Upper lobe of left lung (tissue), 6 donors: ENCODE measurements at regions not wholly inside any gene's neighbourhood (a gene's known extent, or its start where the extent isn't known, plus 50 kb on each side); places are given as distances from the start of the nearest gene placed in this dataset.

Experiments used
- ATAC-seq, 2 donors: fragments of 200-7000 bp; cut with Tn5 transposase; one replicate each; pipeline ENCODE4 v1.9.1; 2022; ENCODE audit warnings: mild to moderate bottlenecking in 2 of 2, moderate library complexity in 2 of 2; ENCODE audit not compliant: low FRiP score in 2 of 2
- DNase-seq, 2 donors: peaks; one replicate each; pipeline ENCODE4 v3.0.0-alpha.2; 2019 to 2020
- H3K27ac ChIP-seq, 4 donors: fragments of 200-600 bp; sonication (generic); one replicate each; pipeline ENCODE4 v1.5.1; 2016 to 2019
- H3K27me3 ChIP-seq, 4 donors: fragments of 200-600 bp; sonication (generic); one replicate each; pipeline ENCODE4 v1.5.1; 2017 to 2019
- H3K36me3 ChIP-seq, 4 donors: fragments of 200-600 bp; sonication (generic); one replicate each; pipeline ENCODE4 v1.5.1; 2016 to 2019
- H3K4me1 ChIP-seq, 4 donors: fragments of 200-600 bp; sonication (generic); one replicate each; pipeline ENCODE4 v1.5.1; 2018 to 2019
- H3K4me3 ChIP-seq, 4 donors: fragments of 200-600 bp; sonication (generic); one replicate each; pipeline ENCODE4 v1.5.1; 2017 to 2019; ENCODE audit warnings: mild to moderate bottlenecking in 2 of 4, moderate library complexity in 1 of 4
- H3K9me3 ChIP-seq, 4 donors: fragments of 200-600 bp; sonication (generic); one replicate each; pipeline ENCODE4 v1.5.1; 2018 to 2019
- CTCF ChIP-seq, 6 experiments: fragments of 450-650 bp in 4 of 6; fragments of 200-600 bp in 2 of 6; sonication (generic) in 2 of 6; IDR thresholded peaks; one replicate each; pipeline ENCODE4 v1.5.1; 2016 to 2019; ENCODE audit warnings: antibody characterized with exemption in 6 of 6
- EP300 ChIP-seq, 4 donors: sonication (generic); formaldehyde crosslinking; IDR thresholded peaks; one replicate each; pipeline ENCODE4 v1.5.1; 2017; ENCODE audit warnings: antibody characterized with exemption in 4 of 4, control low read depth in 2 of 4
- POLR2A ChIP-seq, 4 donors: fragments of 450-650 bp; IDR thresholded peaks; one replicate each; pipeline ENCODE4 v1.5.1; 2016 to 2017; ENCODE audit warnings: antibody characterized with exemption in 4 of 4, mild to moderate bottlenecking in 2 of 4
- POLR2AphosphoS5 ChIP-seq, 2 donors: sonication (generic); formaldehyde crosslinking; IDR thresholded peaks; one replicate each; pipeline ENCODE4 v1.5.1; 2017; ENCODE audit warnings: antibody characterized with exemption in 2 of 2
- WGBS, 2 donors: methylation state at CpG; one replicate each; pipeline ENCODE4 v1.1.5; 2017 to 2018; 5-methylcytosine and 5-hydroxymethylcytosine counted together
- donor health status: DM: no; HTN: no; CAD: no; lungs with moderate emphysema.
- donor health status: DM: no; HTN: yes; CAD: no; lungs with severe emphysema.

GRCh38 chr2:186339716-186340115 lies 146.3 kb upstream of the ZC3H15 start:
- DNase-seq (no peak), ATAC-seq (no peak)
- no peaks in the 10 kb centered on the region for H3K9me3 ChIP-seq
- no peak overlapping the region for H3K27ac ChIP-seq
- WGBS, 2 donors: 92 to 98% methylated on average over 1 of the region's 1 CpG
- TF ChIP-seq EP300 (IDR thresholded peaks at IDR 0.05): no peak
- no peak for TF ChIP-seq POLR2A (IDR thresholded peaks at IDR 0.05)
- no peak for TF ChIP-seq CTCF (IDR thresholded peaks at IDR 0.05)
- no peak for TF ChIP-seq POLR2AphosphoS5 (IDR thresholded peaks at IDR 0.05)
- no peak overlapping the region for H3K4me3 ChIP-seq
- no peaks in the 10 kb centered on the region for H3K27me3 ChIP-seq
- no peaks in the 10 kb centered on the region for H3K4me1 ChIP-seq
- H3K36me3 ChIP-seq: no peaks in the 10 kb centered on the region

GRCh38 chr2:186342029-186342428 lies 144.0 kb upstream of the ZC3H15 start:
- no peaks in the 10 kb centered on the region for H3K36me3 ChIP-seq
- no peaks in the 10 kb centered on the region for H3K4me1 ChIP-seq
- H3K27me3 ChIP-seq: no peaks in the 10 kb centered on the region
- 93 to 98% methylated on average over 1 of the region's 1 CpG for WGBS, 2 donors
- TF ChIP-seq POLR2A (IDR thresholded peaks at IDR 0.05) (no peak), CTCF (IDR thresholded peaks at IDR 0.05) (no peak), POLR2AphosphoS5 (IDR thresholded peaks at IDR 0.05) (no peak), EP300 (IDR thresholded peaks at IDR 0.05) (no peak)
- ATAC-seq: no peak
- DNase-seq: no peak
- H3K4me3 ChIP-seq: no peak overlapping the region
- no peaks in the 10 kb centered on the region for H3K9me3 ChIP-seq
- no peak overlapping the region for H3K27ac ChIP-seq

DNA sequence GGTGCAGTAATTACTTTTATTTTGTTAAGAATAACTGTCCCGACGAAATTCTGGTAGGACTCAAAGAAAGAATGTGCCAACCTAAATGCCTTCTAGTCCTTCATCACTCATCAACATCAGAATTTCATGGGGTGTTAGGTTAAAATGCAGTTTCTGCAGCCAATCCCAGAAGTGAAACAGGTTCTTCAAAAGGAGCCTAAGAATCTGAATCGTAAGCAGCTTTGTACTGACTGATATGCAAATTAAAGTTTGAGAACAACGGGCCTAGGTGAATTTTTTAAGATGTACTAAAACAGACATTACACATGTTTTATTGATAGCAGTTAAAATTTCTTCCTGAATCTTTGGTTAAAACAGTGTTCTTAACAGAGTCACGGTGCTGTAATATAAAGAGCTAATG lies 140.3 kb upstream of the ZC3H15 start:
- Histone ChIP-seq H3K27ac (no peak overlapping the region), H3K36me3 (no peaks in the 10 kb centered on the region), H3K4me3 (no peak overlapping the region), H3K4me1 (peaks cover 0 to 12% (median 3%) of the 10 kb centered on the region in 4 donors), H3K27me3 (no peaks in the 10 kb centered on the region), H3K9me3 (no peaks in the 10 kb centered on the region)
- 56 to 65% methylated on average over 5 of the region's 5 CpGs for WGBS, 2 donors
- DNase-seq: no peak
- no peak for ATAC-seq
- TF ChIP-seq CTCF (IDR thresholded peaks at IDR 0.05) (no peak), EP300 (IDR thresholded peaks at IDR 0.05) (no peak), POLR2AphosphoS5 (IDR thresholded peaks at IDR 0.05) (no peak), POLR2A (IDR thresholded peaks at IDR 0.05) (no peak)

DNA sequence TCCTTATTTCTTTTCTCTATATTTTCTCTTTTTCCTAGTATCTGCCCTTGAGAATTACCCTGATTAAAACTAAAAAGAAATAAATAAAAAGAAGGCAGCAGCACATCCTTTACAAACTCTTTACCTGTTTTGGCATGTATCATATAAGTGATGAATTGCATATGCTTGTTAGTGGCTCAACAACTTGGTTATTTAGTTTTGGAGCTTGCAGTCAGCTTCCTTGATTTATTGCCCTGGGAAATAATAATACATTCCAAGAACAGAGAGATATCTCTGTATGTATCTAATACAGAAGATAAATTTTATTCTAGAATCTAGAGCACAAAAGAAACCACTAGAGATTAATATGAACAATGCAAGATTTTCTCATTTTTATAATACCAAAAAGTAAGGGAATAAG lies 139.8 kb upstream of the ZC3H15 start:
- Histone ChIP-seq H3K27me3 (no peaks in the 10 kb centered on the region), H3K4me3 (no peak overlapping the region), H3K27ac (no peak overlapping the region), H3K36me3 (no peaks in the 10 kb centered on the region), H3K9me3 (no peaks in the 10 kb centered on the region), H3K4me1 (peaks cover 0 to 12% (median 3%) of the 10 kb centered on the region in 4 donors)
- no peak for DNase-seq
- TF ChIP-seq EP300 (IDR thresholded peaks at IDR 0.05): no peak
- TF ChIP-seq CTCF (IDR thresholded peaks at IDR 0.05): no peak
- no peak for TF ChIP-seq POLR2A (IDR thresholded peaks at IDR 0.05)
- TF ChIP-seq POLR2AphosphoS5 (IDR thresholded peaks at IDR 0.05): no peak
- no peak for ATAC-seq

DNA sequence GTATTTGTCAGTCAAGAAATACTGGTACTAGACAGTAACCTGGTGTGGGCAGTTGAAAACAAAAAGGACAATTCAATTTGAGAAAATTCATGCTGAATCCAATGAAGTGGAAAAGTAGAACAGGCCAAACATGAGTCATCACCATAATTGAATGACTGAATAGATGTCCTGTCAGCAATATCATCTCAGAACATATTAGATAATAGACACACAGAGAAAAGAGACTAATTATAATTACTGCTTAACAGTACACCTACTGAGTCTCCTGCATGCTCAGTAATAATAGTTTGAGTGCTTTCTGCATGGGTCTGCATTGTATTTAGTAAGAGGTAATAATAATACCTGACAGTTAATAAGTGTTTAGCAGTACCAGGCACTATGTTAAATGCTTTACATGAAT lies 138.6 kb upstream of the ZC3H15 start:
- Histone ChIP-seq H3K9me3 (no peaks in the 10 kb centered on the region), H3K36me3 (no peaks in the 10 kb centered on the region), H3K27me3 (no peaks in the 10 kb centered on the region), H3K4me3 (no peak overlapping the region), H3K4me1 (peaks cover 0 to 12% (median 3%) of the 10 kb centered on the region in 4 donors), H3K27ac (no peak overlapping the region)
- DNase-seq (no peak), ATAC-seq (peak in 1 of 2 donors; percentile 47)
- TF ChIP-seq CTCF (IDR thresholded peaks at IDR 0.05) (no peak), POLR2A (IDR thresholded peaks at IDR 0.05) (no peak), POLR2AphosphoS5 (IDR thresholded peaks at IDR 0.05) (no peak), EP300 (IDR thresholded peaks at IDR 0.05) (no peak)
